ENCODE measurements at regions not wholly inside any gene's neighbourhood (a gene's known extent, or its start where the extent isn't known, plus 50 kb on each side); places are given as distances from the start of the nearest gene placed in this dataset.

GRCh38 chr3:182732232-182733015 is 60.9 kb upstream of the ATP11B start:
- Histone ChIP-seq H4K20me1 (ENCODE audit: insufficient read depth) (no peaks in the 10 kb centered on the region), H3K4me3 (no peak overlapping the region), H3K36me3 (ENCODE audit: low read depth) (no peaks in the 10 kb centered on the region), H3K27ac (no peak overlapping the region), H3F3A (ENCODE audit: insufficient read depth, low read depth) (peaks cover 6% of the 10 kb centered on the region), H2AFZ (no peak overlapping the region), H3K79me2 (ENCODE audit: low read depth) (peaks cover 10% of the 10 kb centered on the region; the same call in 1 of the 2 replicates), H3K4me1 (replicated peaks; ENCODE audit: insufficient read depth) (peaks cover 8% of the 10 kb centered on the region), H3K9me2 (ENCODE audit: insufficient read depth) (peaks cover 6% of the 10 kb centered on the region; the same call in 1 of the 2 replicates), H3K9me3 (ENCODE audit: insufficient read depth, low read depth) (no peaks in the 10 kb centered on the region), H3K4me2 (no peak overlapping the region), H3K27me3 (ENCODE audit: insufficient read depth, low read depth) (no peaks in the 10 kb centered on the region)
- POLR2A ChIA-PET (ENCODE audit: unreplicated experiment), result no interaction called here
- TF ChIP-seq CTCF (conservative IDR thresholded peaks at IDR 0.05) (no peak), EZH2 (IDR thresholded peaks at IDR 0.05; ENCODE audit: low read depth) (no peak)
- intact Hi-C loops (cut with micrococcal nuclease; ENCODE audit: unreplicated experiment), result no loop called here
- CTCF ChIA-PET, result no interaction called here
- no TSS peak for BruUV-seq (replicated peaks)
- no peak for DNase-seq

- no peak overlapping the region for H2AFZ ChIP-seq
These were observed 57.6 kb upstream of the ATP11B start for GRCh38 chr3:182735672-182736071.

GRCh38 chr3:182737825-182738224 is 55.5 kb upstream of the ATP11B start:
- ChIA-PET CTCF (no interaction called here), POLR2A (ENCODE audit: unreplicated experiment) (interaction anchor here (0.6 kb wide), 1 partner anchor 570 kb away, joined by 3 read pairs; no protein-coding TSS in a partner anchor)
- H3K4me2 ChIP-seq, result peak overlapping the region; percentile 80
- H4K20me1 ChIP-seq (ENCODE audit: insufficient read depth), result no peaks in the 10 kb centered on the region
- intact Hi-C loops (cut with micrococcal nuclease; ENCODE audit: unreplicated experiment), result no loop called here
- H3K9me2 ChIP-seq (ENCODE audit: insufficient read depth), result peaks cover 6% of the 10 kb centered on the region; the same call in 1 of the 2 replicates
- no peaks in the 10 kb centered on the region for H3K9me3 ChIP-seq (ENCODE audit: insufficient read depth, low read depth)
- H3K36me3 ChIP-seq (ENCODE audit: low read depth), result no peaks in the 10 kb centered on the region
- peaks cover 51% of the 10 kb centered on the region for H3K4me1 ChIP-seq (replicated peaks; ENCODE audit: insufficient read depth)
- BruUV-seq (replicated peaks), result no TSS peak
- TF ChIP-seq EZH2 (IDR thresholded peaks at IDR 0.05; ENCODE audit: low read depth) (no peak), CTCF (conservative IDR thresholded peaks at IDR 0.05) (no peak)
- H3F3A ChIP-seq (ENCODE audit: insufficient read depth, low read depth), result peaks cover 45% of the 10 kb centered on the region
- H2AFZ ChIP-seq, result peak overlapping the region; percentile 13; the same call in 1 of the 2 replicates
- peaks cover 11% of the 10 kb centered on the region; the same call in 1 of the 2 replicates for H3K79me2 ChIP-seq (ENCODE audit: low read depth)
- no peaks in the 10 kb centered on the region for H3K27me3 ChIP-seq (ENCODE audit: insufficient read depth, low read depth)
- H3K4me3 ChIP-seq, result peak overlapping the region; percentile 47; the same call in 1 of the 2 replicates
- H3K27ac ChIP-seq, result peak overlapping the region; percentile 98
- DNase-seq, result no peak

More at GRCh38 chr3:182735672-182736071, 57.6 kb upstream of the ATP11B start:
- DNase-seq, result no peak
- H3K4me3 ChIP-seq, result no peak overlapping the region
- no peaks in the 10 kb centered on the region for H4K20me1 ChIP-seq (ENCODE audit: insufficient read depth)
- H3K36me3 ChIP-seq (ENCODE audit: low read depth), result no peaks in the 10 kb centered on the region
- no peak overlapping the region for H3K4me2 ChIP-seq
- H3K9me2 ChIP-seq (ENCODE audit: insufficient read depth), result peaks cover 6% of the 10 kb centered on the region; the same call in 1 of the 2 replicates
- H3K27me3 ChIP-seq (ENCODE audit: insufficient read depth, low read depth), result no peaks in the 10 kb centered on the region
- intact Hi-C loops (cut with micrococcal nuclease; ENCODE audit: unreplicated experiment), result no loop called here
- POLR2A ChIA-PET (ENCODE audit: unreplicated experiment), result no interaction called here
- TF ChIP-seq CTCF (conservative IDR thresholded peaks at IDR 0.05) (no peak), EZH2 (IDR thresholded peaks at IDR 0.05; ENCODE audit: low read depth) (no peak)
- H3K4me1 ChIP-seq (replicated peaks; ENCODE audit: insufficient read depth), result peaks cover 38% of the 10 kb centered on the region
- H3K9me3 ChIP-seq (ENCODE audit: insufficient read depth, low read depth), result no peaks in the 10 kb centered on the region
- peaks cover 36% of the 10 kb centered on the region for H3F3A ChIP-seq (ENCODE audit: insufficient read depth, low read depth)
- H3K27ac ChIP-seq, result no peak overlapping the region
- H3K79me2 ChIP-seq (ENCODE audit: low read depth), result peaks cover 11% of the 10 kb centered on the region; the same call in 1 of the 2 replicates
- CTCF ChIA-PET, result no interaction called here
- no TSS peak for BruUV-seq (replicated peaks)

Data from PC-9 (cell line).